T-cell (primary cell): ENCODE measurements at regions not wholly inside any gene's neighbourhood (a gene's known extent, or its start where the extent isn't known, plus 50 kb on each side); places are given as distances from the start of the nearest gene placed in this dataset.

Experiments
- ATAC-seq, 4 experiments: fragments of 200-7000 bp in 3 of 4; fragments of 150-1000 bp in 1 of 4; cut with Tn5 transposase; replicated peaks in 1 of 4; 1 replicate in 3 of 4; 2 replicates in 1 of 4; pipeline ENCODE4 v1.10.0; 2021; ENCODE audit warnings: moderate library complexity in 3 of 4, mild to moderate bottlenecking in 2 of 4, moderate number of reproducible peaks in 1 of 4
- CTCF ChIA-PET, 2 donors: fragments of 300-600 bp; sonication (Branson Sonifier 250); formaldehyde crosslinking; loops; one replicate each; lab custom pipeline; 2022; ENCODE audit warnings: antibody characterized with exemption in 2 of 2; lab: Charles Lee
- POLR2A ChIA-PET, 2 donors: fragments of 300-600 bp; sonication (Branson Sonifier 250); formaldehyde crosslinking; loops; one replicate each; lab custom pipeline; 2022; ENCODE audit warnings: antibody characterized with exemption in 2 of 2; lab: Charles Lee
- DNase-seq, 35 experiments: peaks; one replicate each; pipeline versions ENCODE4 v3.0.0 to v3.0.0-alpha.2; 2013 to 2023
- H3K27ac ChIP-seq: one replicate; pipeline ENCODE4 v1.5.1; 2013; ENCODE audit warnings: low read length
- H3K27me3 ChIP-seq, 2 experiments: replicated peaks in 1 of 2; 1 replicate in 1 of 2; 2 replicates in 1 of 2; pipeline versions ENCODE4 v1.6.1 to v1.7.0; 2013; ENCODE audit warnings: low read length in 1 of 2, mixed read lengths in 1 of 2; ENCODE audit not compliant: control insufficient read depth in 2 of 2, insufficient read depth in 2 of 2; ENCODE audit errors: extremely low read depth in 1 of 2
- H3K36me3 ChIP-seq, 2 donors: 1 replicate in 1 of 2; 2 replicates in 1 of 2; pipeline versions ENCODE4 v1.6.1 to v1.7.0; 2013; ENCODE audit warnings: low read length in 1 of 2; ENCODE audit not compliant: control insufficient read depth in 2 of 2, insufficient read depth in 1 of 2; ENCODE audit errors: extremely low read depth in 1 of 2
- H3K4me1 ChIP-seq, 2 experiments: 1 replicate in 1 of 2; 2 replicates in 1 of 2; pipeline versions ENCODE4 v1.6.1 to v1.7.0; 2013; ENCODE audit warnings: low read length in 2 of 2, mixed read lengths in 1 of 2; ENCODE audit not compliant: insufficient read depth in 2 of 2, control insufficient read depth in 1 of 2; ENCODE audit errors: extremely low read depth in 1 of 2
- H3K4me3 ChIP-seq, 2 donors: 1 replicate in 1 of 2; 2 replicates in 1 of 2; pipeline versions ENCODE4 v1.5.1 to v1.7.0; 2013; ENCODE audit warnings: mild to moderate bottlenecking in 2 of 2, low read length in 1 of 2, moderate library complexity in 1 of 2; ENCODE audit not compliant: control insufficient read depth in 1 of 2; ENCODE audit errors: extremely low read depth in 1 of 2
- H3K9me3 ChIP-seq: 2 replicates; pipeline ENCODE4 v1.7.0; 2013
- H3K27ac Mint-ChIP-seq, 2 donors: one replicate each; pipeline ENCODE4 v1.8.0; 2020 to 2021; ENCODE audit warnings: mild to moderate bottlenecking in 2 of 2, mixed read lengths in 2 of 2
- H3K27me3 Mint-ChIP-seq, 2 donors: one replicate each; pipeline ENCODE4 v1.8.0; 2021 to 2022; ENCODE audit warnings: mixed read lengths in 2 of 2
- H3K36me3 Mint-ChIP-seq: one replicate; pipeline ENCODE4 v1.8.0; 2021; ENCODE audit warnings: mixed read lengths
- H3K4me1 Mint-ChIP-seq, 3 donors: one replicate each; pipeline ENCODE4 v1.8.0; 2020 to 2022; ENCODE audit warnings: mixed read lengths in 3 of 3, mild to moderate bottlenecking in 1 of 3
- H3K4me3 Mint-ChIP-seq, 3 donors: one replicate each; pipeline ENCODE4 v1.8.0; 2020 to 2022; ENCODE audit warnings: mild to moderate bottlenecking in 3 of 3, mixed read lengths in 3 of 3, moderate library complexity in 3 of 3
- H3K9me3 Mint-ChIP-seq, 3 donors: one replicate each; pipeline ENCODE4 v1.8.0; 2020 to 2022; ENCODE audit warnings: mixed read lengths in 3 of 3
- WGBS: methylation state at CpG from one replicate; pipeline ENCODE4 v1.1.5; 2013; ENCODE audit warnings: missing lambda C conversion rate; ENCODE audit not compliant: insufficient coverage; 5-methylcytosine and 5-hydroxymethylcytosine counted together

DNA sequence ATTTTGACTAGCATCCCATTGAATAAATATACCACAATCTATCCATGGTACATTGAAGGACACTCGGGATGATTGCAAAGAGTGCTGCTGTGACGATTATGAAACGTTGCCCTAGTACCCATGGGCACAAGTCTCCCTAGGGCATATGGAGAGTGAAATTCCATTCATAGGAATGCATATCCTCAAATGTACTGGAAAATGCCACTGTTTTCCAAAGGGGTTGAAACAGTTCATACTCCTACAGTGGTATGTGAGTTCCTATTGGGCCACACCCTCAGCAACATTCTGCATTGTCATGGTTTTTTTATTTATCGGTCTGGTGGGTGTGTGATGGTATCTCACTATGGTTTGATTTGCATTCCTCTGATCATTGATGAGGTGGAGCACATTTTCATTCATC is 130.6 kb downstream of the TWIST2 start:
- H3K4me3 Mint-ChIP-seq = no peak overlapping the region
- no CpG with 5 or more reads among the region's 4 CpGs for WGBS

DNA sequence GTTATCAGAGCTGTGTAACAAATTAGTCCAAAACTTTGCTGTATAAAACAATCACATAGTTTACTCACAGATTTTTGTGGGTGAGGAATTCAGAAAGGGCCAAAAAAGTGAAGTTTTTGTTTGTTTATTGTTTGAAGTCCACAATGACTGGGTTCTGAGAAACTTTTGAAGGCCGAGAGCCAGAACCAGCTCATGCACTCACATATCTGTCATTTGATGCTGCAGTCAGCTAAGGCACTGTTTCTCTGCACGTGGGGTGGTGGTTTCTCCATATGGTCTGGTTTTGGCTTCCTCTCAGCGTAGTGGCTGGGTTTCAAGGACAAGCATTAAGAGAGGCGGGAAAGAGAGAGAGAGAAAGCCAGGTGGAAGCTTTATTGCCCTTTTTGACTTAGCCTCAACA is 131.8 kb downstream of the TWIST2 start:
- DNase-seq = no peak
- peaks cover 11 to 21% (median 13%) of the 10 kb centered on the region in 3 donors for H3K9me3 Mint-ChIP-seq
- H3K4me1 Mint-ChIP-seq = no peaks in the 10 kb centered on the region
- no peak overlapping the region for H3K4me3 Mint-ChIP-seq
- ChIA-PET CTCF (no interaction called here), POLR2A (no interaction called here)
- no peak overlapping the region for H3K4me3 ChIP-seq
- H3K36me3 Mint-ChIP-seq = no peaks in the 10 kb centered on the region
- peaks cover 12% of the 10 kb centered on the region in 2 donors for H3K27me3 Mint-ChIP-seq
- WGBS = 67% methylated on average over 3 of the region's 4 CpGs
- ATAC-seq = no peak
- peaks cover 4 to 9% of the 10 kb centered on the region in 2 experiments for H3K27me3 ChIP-seq
- H3K27ac ChIP-seq = no peak overlapping the region
- H3K27ac Mint-ChIP-seq = no peak overlapping the region
- peaks cover 7% of the 10 kb centered on the region for H3K9me3 ChIP-seq
- H3K4me1 ChIP-seq = no peaks in the 10 kb centered on the region
- H3K36me3 ChIP-seq = no peaks in the 10 kb centered on the region

More for the DNA sequence above, 130.6 kb downstream of the TWIST2 start:
- Mint-ChIP-seq H3K36me3 (no peaks in the 10 kb centered on the region), H3K4me1 (no peaks in the 10 kb centered on the region), H3K27ac (no peak overlapping the region), H3K27me3 (peaks cover 12 to 16% of the 10 kb centered on the region in 2 donors), H3K9me3 (peaks cover 11 to 21% (median 13%) of the 10 kb centered on the region in 3 donors)
- CTCF ChIA-PET = no interaction called here
- Histone ChIP-seq H3K27me3 (peaks cover 4 to 9% of the 10 kb centered on the region in 2 experiments), H3K36me3 (no peaks in the 10 kb centered on the region), H3K27ac (no peak overlapping the region), H3K4me3 (no peak overlapping the region), H3K9me3 (peaks cover 7% of the 10 kb centered on the region), H3K4me1 (no peaks in the 10 kb centered on the region)
- DNase-seq (no peak), ATAC-seq (no peak)
- POLR2A ChIA-PET = no interaction called here

DNA sequence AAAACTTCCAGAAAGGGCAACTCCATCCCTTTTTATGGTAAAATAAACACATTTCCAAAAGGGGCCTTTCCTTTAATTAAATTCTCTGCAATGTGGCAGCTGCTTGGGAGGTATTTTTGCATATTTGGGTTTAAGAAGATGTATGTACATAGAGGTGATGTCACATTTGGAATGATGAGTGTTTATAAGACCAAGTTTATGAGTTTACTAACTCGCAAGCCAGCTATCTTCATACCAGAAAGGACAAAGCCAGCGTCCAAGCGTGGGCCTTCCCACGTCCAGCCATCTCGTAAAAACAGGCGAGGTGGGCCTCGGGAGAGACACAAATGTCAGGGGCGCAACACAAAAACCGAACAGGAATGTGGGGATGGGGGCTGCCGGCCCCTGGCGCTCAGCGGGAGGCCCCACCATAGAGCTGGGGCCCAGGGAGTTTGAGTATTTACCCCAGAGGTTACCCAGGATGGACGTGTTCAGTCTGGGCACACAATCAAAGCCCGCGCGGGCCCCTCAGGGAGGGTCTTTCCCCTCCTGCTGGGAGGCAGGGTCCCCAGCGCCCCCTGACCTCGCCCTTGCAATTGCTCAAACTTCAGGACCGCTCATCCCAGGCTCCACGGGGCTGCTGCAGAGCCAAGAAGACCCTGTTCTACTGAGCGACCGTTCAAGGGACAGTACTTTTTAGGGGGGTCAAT is 137.3 kb downstream of the TWIST2 start:
- 84% methylated on average over 20 of the region's 22 CpGs for WGBS
- DNase-seq (no peak), ATAC-seq (no peak)
- H3K36me3 Mint-ChIP-seq = no peaks in the 10 kb centered on the region
- no peak overlapping the region for H3K4me3 Mint-ChIP-seq
- Histone ChIP-seq H3K27ac (no peak overlapping the region), H3K27me3 (peaks cover 0 to 35% of the 10 kb centered on the region in 2 experiments), H3K4me3 (no peak overlapping the region), H3K4me1 (no peaks in the 10 kb centered on the region), H3K9me3 (no peaks in the 10 kb centered on the region), H3K36me3 (no peaks in the 10 kb centered on the region)
- H3K4me1 Mint-ChIP-seq = no peaks in the 10 kb centered on the region
- H3K9me3 Mint-ChIP-seq = peaks cover 0 to 4% (median 0%) of the 10 kb centered on the region in 3 donors
- no peak overlapping the region for H3K27ac Mint-ChIP-seq
- peaks cover 9 to 17% of the 10 kb centered on the region in 2 donors for H3K27me3 Mint-ChIP-seq
- ChIA-PET CTCF (no interaction called here), POLR2A (no interaction called here)

DNA sequence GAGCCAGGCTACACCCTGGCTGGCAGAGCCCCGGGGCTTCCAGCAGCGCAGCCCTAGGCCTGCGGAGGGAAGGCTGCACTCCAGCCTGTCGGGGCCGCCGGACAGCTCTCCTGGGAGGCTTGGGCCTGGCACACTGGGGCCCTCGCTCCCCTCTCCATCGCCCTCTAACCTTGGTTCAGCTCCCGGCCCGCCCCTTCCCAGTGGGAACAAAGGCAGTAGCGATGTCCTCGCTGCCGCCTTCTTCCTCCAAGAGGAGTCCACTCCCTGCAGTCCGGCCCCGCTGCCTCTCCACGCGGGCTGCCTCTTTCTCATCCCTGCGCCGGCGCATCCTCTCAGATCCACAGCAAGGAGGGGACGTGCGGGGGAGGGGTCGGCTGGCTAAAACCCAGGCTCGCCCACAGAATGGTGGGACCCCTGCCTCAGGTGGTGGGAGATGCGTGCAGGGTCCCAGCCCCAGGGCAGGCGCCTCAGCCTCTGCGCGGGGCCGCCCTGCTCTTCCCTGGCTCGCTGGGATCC is 138.1 kb downstream of the TWIST2 start:
- WGBS = 70% methylated on average over 27 of the region's 30 CpGs
- H3K9me3 ChIP-seq = no peaks in the 10 kb centered on the region
- ChIA-PET POLR2A (no interaction called here), CTCF (no interaction called here)
- Mint-ChIP-seq H3K27me3 (peaks cover 7 to 17% of the 10 kb centered on the region in 2 donors), H3K4me3 (no peak overlapping the region), H3K27ac (no peak overlapping the region), H3K4me1 (no peaks in the 10 kb centered on the region), H3K36me3 (no peaks in the 10 kb centered on the region), H3K9me3 (peaks cover 0 to 1% (median 0%) of the 10 kb centered on the region in 3 donors)
- H3K27me3 ChIP-seq = peaks cover 0 to 35% of the 10 kb centered on the region in 2 experiments
- no peaks in the 10 kb centered on the region for H3K36me3 ChIP-seq
- no peak overlapping the region for H3K4me3 ChIP-seq
- no peak overlapping the region for H3K27ac ChIP-seq
- no peak for ATAC-seq
- H3K4me1 ChIP-seq = no peaks in the 10 kb centered on the region
- no peak for DNase-seq

DNA sequence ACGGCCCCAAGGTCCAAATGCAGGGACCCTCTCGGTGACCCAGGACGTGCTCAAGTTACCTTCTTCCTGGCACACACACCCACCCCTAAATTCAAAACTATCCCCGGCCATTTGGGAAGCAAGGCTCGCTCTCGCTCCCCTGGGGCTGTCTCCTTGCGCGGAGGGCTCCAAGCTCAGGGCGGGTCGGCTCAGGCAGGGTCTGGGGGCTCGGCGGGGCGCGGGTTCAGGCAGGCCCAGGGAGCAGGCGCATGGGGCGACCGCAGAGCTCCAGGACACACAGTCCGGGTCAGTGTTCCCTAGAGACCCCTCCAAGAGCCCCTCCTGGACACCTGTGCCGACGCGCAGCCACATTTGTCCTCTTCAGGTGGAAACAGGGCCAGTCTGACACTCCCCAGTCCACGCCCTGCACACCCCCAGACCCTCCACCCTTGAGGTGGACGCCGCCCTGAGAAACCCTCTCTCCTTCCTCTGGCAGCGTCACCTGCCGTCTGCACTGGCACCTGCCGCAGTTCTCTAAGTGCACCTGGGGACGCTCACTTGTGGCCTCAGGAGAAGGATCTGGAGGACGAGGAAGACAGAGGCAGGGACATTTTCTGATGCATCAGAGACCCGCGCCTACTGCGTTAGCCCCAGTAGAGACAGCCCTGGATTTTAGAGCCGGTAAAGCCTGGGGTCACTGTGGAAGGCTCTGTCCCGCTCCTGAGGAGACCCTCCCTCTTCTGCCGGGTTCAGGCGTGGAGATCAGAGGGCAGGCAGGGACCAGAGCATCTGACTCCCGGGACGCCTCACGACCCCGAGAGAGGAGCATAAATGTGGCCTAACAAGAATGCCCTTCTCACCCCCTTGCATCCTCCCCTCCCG is 138.8 kb downstream of the TWIST2 start:
- ATAC-seq = no peak
- Histone ChIP-seq H3K36me3 (no peaks in the 10 kb centered on the region), H3K4me3 (no peak overlapping the region), H3K4me1 (no peaks in the 10 kb centered on the region), H3K27ac (no peak overlapping the region), H3K9me3 (no peaks in the 10 kb centered on the region), H3K27me3 (peaks cover 0 to 35% of the 10 kb centered on the region in 2 experiments)
- Mint-ChIP-seq H3K27ac (no peak overlapping the region), H3K9me3 (no peaks in the 10 kb centered on the region), H3K27me3 (peaks cover 13 to 19% of the 10 kb centered on the region in 2 donors), H3K36me3 (no peaks in the 10 kb centered on the region), H3K4me1 (no peaks in the 10 kb centered on the region), H3K4me3 (no peak overlapping the region)
- ChIA-PET CTCF (no interaction called here), POLR2A (no interaction called here)
- 81% methylated on average over 32 of the region's 41 CpGs for WGBS
- DNase-seq = no peak

DNA sequence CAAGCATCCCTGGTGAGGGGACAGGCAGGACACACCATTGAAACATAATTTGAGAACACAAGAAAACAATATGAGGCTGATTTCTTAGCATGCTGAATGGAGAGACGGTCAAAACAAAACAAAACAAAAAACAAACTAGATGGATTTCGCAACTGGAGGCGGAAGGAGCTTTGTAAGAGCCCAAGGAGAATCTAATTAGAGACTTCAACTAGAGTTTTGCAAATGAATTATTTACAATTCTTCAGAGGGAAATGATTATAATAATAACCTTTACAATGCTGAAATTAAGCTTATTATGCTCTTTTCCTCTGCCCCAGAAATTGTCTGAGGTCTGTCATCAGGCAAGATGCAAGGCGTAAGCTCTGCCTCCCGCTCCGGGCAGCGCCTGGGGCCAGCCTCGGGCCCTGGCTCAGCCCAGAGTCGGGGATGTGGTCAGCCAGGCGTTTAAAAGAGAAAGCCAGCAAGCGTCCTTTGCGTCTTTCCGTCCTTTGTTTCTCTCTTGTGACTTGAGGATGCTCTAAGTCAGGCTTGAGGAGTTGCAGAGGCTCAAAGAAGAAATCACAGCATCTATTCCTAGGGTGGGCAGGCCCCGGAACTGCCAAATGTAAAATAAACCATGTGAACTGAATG is 139.6 kb downstream of the TWIST2 start:
- Mint-ChIP-seq H3K4me1 (no peaks in the 10 kb centered on the region), H3K4me3 (no peak overlapping the region), H3K27ac (no peak overlapping the region), H3K9me3 (no peaks in the 10 kb centered on the region), H3K36me3 (no peaks in the 10 kb centered on the region), H3K27me3 (peaks cover 13 to 19% of the 10 kb centered on the region in 2 donors)
- Histone ChIP-seq H3K36me3 (no peaks in the 10 kb centered on the region), H3K27ac (no peak overlapping the region), H3K9me3 (no peaks in the 10 kb centered on the region), H3K4me3 (no peak overlapping the region), H3K4me1 (no peaks in the 10 kb centered on the region), H3K27me3 (peaks cover 0 to 35% of the 10 kb centered on the region in 2 experiments)
- ChIA-PET CTCF (no interaction called here), POLR2A (no interaction called here)
- WGBS = 77% methylated on average over 10 of the region's 14 CpGs
- no peak for DNase-seq
- no peak for ATAC-seq
